Gastrocnemius medialis (tissue), 4 donors: ENCODE measurements at regions not wholly inside any gene's neighbourhood (a gene's known extent, or its start where the extent isn't known, plus 50 kb on each side); places are given as distances from the start of the nearest gene placed in this dataset.

Source experiments
- CTCF ChIP-seq, 5 experiments: fragments of 450-650 bp in 3 of 5; fragments of 200-600 bp in 2 of 5; sonication (generic) in 2 of 5; IDR thresholded peaks in 4 of 5; conservative IDR thresholded peaks in 1 of 5; 1 replicate in 4 of 5; 2 replicates in 1 of 5; pipeline ENCODE4 v1.5.1; 2016 to 2019; ENCODE audit warnings: antibody characterized with exemption in 5 of 5, mild to moderate bottlenecking in 3 of 5, moderate library complexity in 3 of 5
- POLR2A ChIP-seq, 2 donors: fragments of 450-650 bp; IDR thresholded peaks; one replicate each; pipeline ENCODE4 v1.6.1; 2017; ENCODE audit warnings: antibody characterized with exemption in 2 of 2, mild to moderate bottlenecking in 2 of 2, moderate library complexity in 2 of 2

- TF ChIP-seq CTCF (IDR thresholded peaks at IDR 0.05 in 4 of 5, conservative IDR thresholded peaks at IDR 0.05 in 1 of 5): no peak
- no peak for TF ChIP-seq POLR2A (IDR thresholded peaks at IDR 0.05)
These were observed 1607.1 kb upstream of the SEL1L start for GRCh38 chr14:83140756-83141155.
